Lower lobe of right lung (tissue), 2 donors: ENCODE measurements at regions not wholly inside any gene's neighbourhood (a gene's known extent, or its start where the extent isn't known, plus 50 kb on each side); places are given as distances from the start of the nearest gene placed in this dataset.

Experiments used
- ATAC-seq, 2 donors: fragments of 200-7000 bp; cut with Tn5 transposase; one replicate each; pipeline ENCODE4 v1.9.1; 2020 to 2022; ENCODE audit warnings: mild to moderate bottlenecking in 2 of 2, moderate library complexity in 2 of 2
- DNase-seq: peaks from one replicate; pipeline ENCODE4 v3.0.0-alpha.2; 2020
- H3K27ac ChIP-seq: fragments of 200-600 bp; one replicate; pipeline ENCODE4 v1.8.0; 2022
- H3K27me3 ChIP-seq: fragments of 200-600 bp; one replicate; pipeline ENCODE4 v1.8.0; 2022; ENCODE audit warnings: low read depth
- H3K36me3 ChIP-seq: fragments of 200-600 bp; one replicate; pipeline ENCODE4 v1.8.0; 2022; ENCODE audit warnings: mild to moderate bottlenecking
- H3K4me1 ChIP-seq: fragments of 200-600 bp; one replicate; pipeline ENCODE4 v1.8.0; 2022
- H3K4me3 ChIP-seq: fragments of 200-600 bp; one replicate; pipeline ENCODE4 v1.8.0; 2022; ENCODE audit warnings: mild to moderate bottlenecking
- H3K9me3 ChIP-seq: fragments of 200-600 bp; one replicate; pipeline ENCODE4 v1.8.0; 2022
- intact Hi-C: fragments of 100-400 bp; cut with DNase I; formaldehyde crosslinking; loops from one replicate; pipeline ENCODE4 v1.11.0; 2022
- TF ChIP-seq, protein P1 (sequence below): fragments of 200-600 bp; IDR thresholded peaks from one replicate; pipeline ENCODE4 v1.8.0; 2022; ENCODE audit warnings: antibody characterized with exemption, mild to moderate bottlenecking
- donor health status: DM: no; HTN: yes; CAD: no; lungs with severe emphysema.

DNA sequence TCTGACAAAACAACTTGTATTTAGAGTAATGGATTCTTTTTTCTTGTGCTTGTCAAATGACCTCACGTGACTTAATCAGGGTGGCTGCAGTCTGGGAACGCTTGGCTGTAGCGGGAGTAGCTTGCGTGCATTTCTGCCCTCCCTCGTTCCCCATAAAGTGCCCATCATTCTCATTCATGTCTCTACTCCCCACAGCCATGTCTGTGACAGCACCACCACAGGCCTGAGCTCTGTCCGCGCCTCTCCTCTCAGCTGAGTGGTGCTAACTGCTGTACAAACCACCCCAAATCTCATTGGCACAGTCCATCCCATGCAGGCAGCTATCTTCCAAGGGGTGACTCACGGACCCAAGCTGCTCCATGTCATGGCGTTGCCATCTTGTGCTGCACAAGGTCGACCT, 161.7 kb downstream of the TSN start:
- Histone ChIP-seq H3K9me3 (no peaks in the 10 kb centered on the region), H3K36me3 (no peaks in the 10 kb centered on the region), H3K27ac (no peak overlapping the region), H3K4me3 (no peak overlapping the region), H3K27me3 (no peaks in the 10 kb centered on the region), H3K4me1 (no peaks in the 10 kb centered on the region)
- DNase-seq = no peak
- intact Hi-C loops = no loop called here
- peak in 1 of 2 donors; percentile 19 for ATAC-seq
- TF ChIP-seq, protein P1, sequence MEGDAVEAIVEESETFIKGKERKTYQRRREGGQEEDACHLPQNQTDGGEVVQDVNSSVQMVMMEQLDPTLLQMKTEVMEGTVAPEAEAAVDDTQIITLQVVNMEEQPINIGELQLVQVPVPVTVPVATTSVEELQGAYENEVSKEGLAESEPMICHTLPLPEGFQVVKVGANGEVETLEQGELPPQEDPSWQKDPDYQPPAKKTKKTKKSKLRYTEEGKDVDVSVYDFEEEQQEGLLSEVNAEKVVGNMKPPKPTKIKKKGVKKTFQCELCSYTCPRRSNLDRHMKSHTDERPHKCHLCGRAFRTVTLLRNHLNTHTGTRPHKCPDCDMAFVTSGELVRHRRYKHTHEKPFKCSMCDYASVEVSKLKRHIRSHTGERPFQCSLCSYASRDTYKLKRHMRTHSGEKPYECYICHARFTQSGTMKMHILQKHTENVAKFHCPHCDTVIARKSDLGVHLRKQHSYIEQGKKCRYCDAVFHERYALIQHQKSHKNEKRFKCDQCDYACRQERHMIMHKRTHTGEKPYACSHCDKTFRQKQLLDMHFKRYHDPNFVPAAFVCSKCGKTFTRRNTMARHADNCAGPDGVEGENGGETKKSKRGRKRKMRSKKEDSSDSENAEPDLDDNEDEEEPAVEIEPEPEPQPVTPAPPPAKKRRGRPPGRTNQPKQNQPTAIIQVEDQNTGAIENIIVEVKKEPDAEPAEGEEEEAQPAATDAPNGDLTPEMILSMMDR = no peak

DNA sequence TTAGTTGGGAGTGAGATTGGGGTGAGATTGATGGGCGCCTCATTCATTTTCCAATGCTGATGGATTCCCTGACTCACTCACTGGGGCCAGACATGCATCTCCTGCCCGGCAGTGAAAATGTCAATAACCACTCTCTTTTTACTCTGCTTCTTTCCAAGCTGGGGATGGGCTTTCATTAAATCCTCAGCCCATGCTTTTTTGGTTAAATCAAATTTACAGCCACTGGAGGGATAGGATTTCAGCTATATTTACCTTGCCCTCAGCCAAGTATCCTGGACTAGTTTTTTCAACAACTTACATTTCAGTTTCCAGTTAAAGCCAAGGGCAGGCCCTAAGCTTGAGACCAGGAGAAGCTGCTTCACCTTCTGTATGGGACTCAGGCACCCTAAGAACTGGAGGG, 162.8 kb downstream of the TSN start:
- TF ChIP-seq, protein P1 = no peak
- DNase-seq (no peak), ATAC-seq (no peak)
- H3K9me3 ChIP-seq = no peaks in the 10 kb centered on the region
- H3K36me3 ChIP-seq = no peaks in the 10 kb centered on the region
- intact Hi-C loops = no loop called here
- H3K27me3 ChIP-seq = no peaks in the 10 kb centered on the region
- H3K4me1 ChIP-seq = no peaks in the 10 kb centered on the region
- H3K27ac ChIP-seq = no peak overlapping the region
- no peak overlapping the region for H3K4me3 ChIP-seq

DNA sequence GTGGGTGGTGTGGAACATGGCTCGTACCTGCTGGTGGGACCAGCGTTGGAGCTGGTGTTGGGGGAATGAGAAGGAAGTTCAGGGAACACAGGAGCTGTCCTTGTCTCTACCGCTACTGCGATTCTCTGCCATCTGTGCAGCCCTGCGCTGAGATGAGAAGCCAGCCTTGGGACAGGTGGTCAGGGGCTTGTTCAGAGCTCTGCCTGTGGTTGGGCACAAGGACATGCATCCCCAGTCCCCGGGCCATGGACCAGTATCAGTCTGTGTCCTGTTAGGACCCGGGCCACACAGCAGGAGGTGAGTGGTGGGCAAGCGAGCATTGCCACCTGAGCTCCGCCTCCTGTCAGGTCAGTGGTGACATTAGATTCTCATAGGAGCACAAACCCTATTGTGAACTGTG, 164.4 kb downstream of the TSN start:
- Histone ChIP-seq H3K27me3 (no peaks in the 10 kb centered on the region), H3K36me3 (no peaks in the 10 kb centered on the region), H3K9me3 (no peaks in the 10 kb centered on the region), H3K4me3 (no peak overlapping the region), H3K4me1 (no peaks in the 10 kb centered on the region), H3K27ac (no peak overlapping the region)
- TF ChIP-seq, protein P1 = no peak
- intact Hi-C loops = no loop called here
- ATAC-seq = no peak
- no peak for DNase-seq

DNA sequence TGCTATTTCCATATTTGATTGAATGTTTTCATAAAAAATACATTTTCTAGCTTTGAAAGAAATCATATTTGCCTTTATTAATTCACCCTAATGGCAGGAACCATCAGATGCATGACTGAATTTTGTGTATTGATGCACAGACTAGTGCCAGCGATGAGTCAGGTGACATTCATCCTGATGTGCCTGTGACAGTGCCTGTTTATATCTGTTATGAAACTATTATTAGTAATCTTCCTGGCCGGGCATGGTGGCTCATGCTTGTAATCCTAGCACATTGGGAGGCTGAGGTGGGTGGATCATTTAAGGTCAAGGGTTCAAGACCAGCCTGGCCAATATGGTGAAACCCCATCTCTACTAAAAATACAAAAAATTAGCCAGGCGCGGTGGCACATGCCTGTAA, 170.0 kb downstream of the TSN start:
- Histone ChIP-seq H3K36me3 (no peaks in the 10 kb centered on the region), H3K27me3 (no peaks in the 10 kb centered on the region), H3K27ac (no peak overlapping the region), H3K4me1 (no peaks in the 10 kb centered on the region), H3K4me3 (no peak overlapping the region), H3K9me3 (no peaks in the 10 kb centered on the region)
- no peak for ATAC-seq
- DNase-seq = no peak
- TF ChIP-seq, protein P1 = no peak
- intact Hi-C loops = no loop called here

DNA sequence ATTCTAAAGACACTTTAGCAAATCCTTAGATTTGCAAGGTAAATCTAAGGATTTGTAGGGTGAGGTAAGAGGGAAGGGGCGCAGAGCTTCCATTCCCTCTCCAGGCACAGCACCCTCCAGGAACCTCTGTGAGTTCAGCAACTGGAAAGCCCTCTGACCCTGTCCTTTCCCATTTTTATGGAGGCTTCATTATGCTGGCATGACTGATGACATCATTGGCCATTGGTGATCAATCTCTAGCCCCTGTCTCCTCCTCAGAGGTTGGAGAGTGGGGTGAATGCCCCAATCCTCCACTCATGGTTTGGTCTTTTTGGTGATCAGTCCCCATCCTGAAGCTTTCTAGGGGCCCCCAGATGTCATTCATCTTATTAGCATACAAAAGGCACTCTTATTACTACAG, 187.8 kb downstream of the TSN start:
- TF ChIP-seq, protein P1 = no peak
- Histone ChIP-seq H3K4me3 (no peak overlapping the region), H3K27me3 (no peaks in the 10 kb centered on the region), H3K4me1 (no peaks in the 10 kb centered on the region), H3K36me3 (no peaks in the 10 kb centered on the region), H3K27ac (no peak overlapping the region), H3K9me3 (no peaks in the 10 kb centered on the region)
- ATAC-seq (no peak), DNase-seq (no peak)
- intact Hi-C loops = no loop called here
